Body of pancreas (tissue), 4 donors: ENCODE measurements at regions not wholly inside any gene's neighbourhood (a gene's known extent, or its start where the extent isn't known, plus 50 kb on each side); places are given as distances from the start of the nearest gene placed in this dataset.

ENCODE experiments used
- ATAC-seq: fragments of 150-250 bp; one replicate; pipeline ENCODE4 v1.9.1; 2016
- DNase-seq, 4 donors: peaks; one replicate each; pipeline ENCODE4 v3.0.0-alpha.2; 2019
- H3K27ac ChIP-seq, 4 donors: fragments of 200-600 bp; sonication (generic); 1 replicate in 3 of 4; 2 replicates in 1 of 4; pipeline versions ENCODE4 v1.5.1 to v1.6.1; 2016 to 2019; ENCODE audit warnings: mild to moderate bottlenecking in 1 of 4, mixed read lengths in 1 of 4, moderate library complexity in 1 of 4
- H3K27me3 ChIP-seq, 2 donors: fragments of 200-600 bp; sonication (generic); one replicate each; pipeline ENCODE4 v1.6.0; 2016; ENCODE audit warnings: mild to moderate bottlenecking in 1 of 2
- H3K36me3 ChIP-seq, 2 donors: fragments of 200-600 bp; sonication (generic); replicated peaks in 1 of 2; 2 replicates each; pipeline ENCODE4 v1.5.1; 2016; ENCODE audit warnings: low read depth in 2 of 2; ENCODE audit not compliant: insufficient read depth in 1 of 2
- H3K4me1 ChIP-seq: fragments of 200-600 bp; sonication (generic); one replicate; pipeline ENCODE4 v1.6.0; 2016
- H3K4me3 ChIP-seq, 2 donors: fragments of 200-600 bp; sonication (generic); 1 replicate in 1 of 2; 2 replicates in 1 of 2; pipeline ENCODE4 v1.5.1; 2016 to 2019
- H3K9me3 ChIP-seq, 3 donors: fragments of 200-600 bp; sonication (generic); 1 replicate in 2 of 3; 2 replicates in 1 of 3; pipeline ENCODE4 v1.5.1; 2016
- CTCF ChIP-seq, 7 experiments: fragments of 450-650 bp in 4 of 7; fragments of 200-600 bp in 3 of 7; sonication (generic) in 3 of 7; IDR thresholded peaks; one replicate each; pipeline ENCODE4 v1.5.1; 2016 to 2019; ENCODE audit warnings: antibody characterized with exemption in 7 of 7
- POLR2A ChIP-seq, 3 donors: fragments of 450-650 bp; IDR thresholded peaks; one replicate each; pipeline ENCODE4 v1.6.1; 2016; ENCODE audit warnings: antibody characterized with exemption in 3 of 3, mild to moderate bottlenecking in 2 of 3
- WGBS, 2 donors: methylation state at CpG; one replicate each; pipeline ENCODE4 v1.1.5; 2017; 5-methylcytosine and 5-hydroxymethylcytosine counted together
- intact Hi-C: fragments of 100-400 bp; cut with DNase I; formaldehyde crosslinking; loops from one replicate; pipeline ENCODE4 v1.15.1; 2023

GRCh38 chr1:193827516-193827915 is 641.1 kb upstream of the B3GALT2 start:
- ATAC-seq (no peak), DNase-seq (no peak)
- 81 to 83% methylated on average over 1 of the region's 1 CpG for WGBS, 2 donors
- no peak overlapping the region for H3K4me3 ChIP-seq
- intact Hi-C loops, result no loop called here
- no peaks in the 10 kb centered on the region for H3K9me3 ChIP-seq
- H3K27me3 ChIP-seq, result no peaks in the 10 kb centered on the region
- TF ChIP-seq CTCF (IDR thresholded peaks at IDR 0.05), result no peak
- no peak for TF ChIP-seq POLR2A (IDR thresholded peaks at IDR 0.05)
- H3K36me3 ChIP-seq, result no peaks in the 10 kb centered on the region
- no peaks in the 10 kb centered on the region for H3K4me1 ChIP-seq
- no peak overlapping the region for H3K27ac ChIP-seq

GRCh38 chr1:193819376-193819775 is 633.0 kb upstream of the B3GALT2 start:
- DNase-seq (no peak), ATAC-seq (no peak)
- H3K4me1 ChIP-seq, result no peaks in the 10 kb centered on the region
- H3K27ac ChIP-seq, result no peak overlapping the region
- no peak overlapping the region for H3K4me3 ChIP-seq
- intact Hi-C loops, result no loop called here
- no peak for TF ChIP-seq POLR2A (IDR thresholded peaks at IDR 0.05)
- no peak for TF ChIP-seq CTCF (IDR thresholded peaks at IDR 0.05)
- H3K36me3 ChIP-seq, result no peaks in the 10 kb centered on the region
- no peaks in the 10 kb centered on the region for H3K27me3 ChIP-seq
- H3K9me3 ChIP-seq, result no peaks in the 10 kb centered on the region

GRCh38 chr1:193807208-193807607 is 620.8 kb upstream of the B3GALT2 start:
- H3K27ac ChIP-seq, result no peak overlapping the region
- DNase-seq (no peak), ATAC-seq (no peak)
- intact Hi-C loops, result no loop called here
- no peaks in the 10 kb centered on the region for H3K4me1 ChIP-seq
- WGBS, 2 donors, result 65 to 75% methylated on average over 2 of the region's 2 CpGs
- H3K36me3 ChIP-seq, result no peaks in the 10 kb centered on the region
- H3K4me3 ChIP-seq, result no peak overlapping the region
- no peaks in the 10 kb centered on the region for H3K27me3 ChIP-seq
- no peaks in the 10 kb centered on the region for H3K9me3 ChIP-seq
- TF ChIP-seq CTCF (IDR thresholded peaks at IDR 0.05) (no peak), POLR2A (IDR thresholded peaks at IDR 0.05) (no peak)

GRCh38 chr1:193806079-193807048 is 620.0 kb upstream of the B3GALT2 start:
- Histone ChIP-seq H3K36me3 (no peaks in the 10 kb centered on the region), H3K4me1 (no peaks in the 10 kb centered on the region), H3K27ac (no peak overlapping the region), H3K4me3 (no peak overlapping the region), H3K9me3 (no peaks in the 10 kb centered on the region), H3K27me3 (no peaks in the 10 kb centered on the region)
- DNase-seq, result no peak
- intact Hi-C loops, result no loop called here
- TF ChIP-seq POLR2A (IDR thresholded peaks at IDR 0.05), result no peak
- no peak for TF ChIP-seq CTCF (IDR thresholded peaks at IDR 0.05)
- no peak for ATAC-seq
- 52 to 53% methylated on average over 3 of the region's 3 CpGs for WGBS, 2 donors
